Mesodermal cell (in vitro differentiated cells): ENCODE measurements at regions not wholly inside any gene's neighbourhood (a gene's known extent, or its start where the extent isn't known, plus 50 kb on each side); places are given as distances from the start of the nearest gene placed in this dataset.
"Not testable (repeated sequence)": the region's sequence is repeated elsewhere in the genome, so short reads cannot be mapped to it uniquely, and the experiment has no call there.

Source experiments
- H3K27ac ChIP-seq: 2 replicates; pipeline ENCODE4 v1.7.0; 2013; ENCODE audit warnings: mild to moderate bottlenecking, low read depth, low read length, moderate library complexity; ENCODE audit not compliant: severe bottlenecking
- H3K36me3 ChIP-seq: 2 replicates; pipeline ENCODE4 v1.7.1; 2013; ENCODE audit warnings: mild to moderate bottlenecking, low read length, moderate library complexity; ENCODE audit not compliant: control insufficient read depth, insufficient read depth
- H3K4me1 ChIP-seq: one replicate; pipeline ENCODE4 v1.7.1; 2013; ENCODE audit warnings: mild to moderate bottlenecking, low read length; ENCODE audit not compliant: insufficient read depth, control insufficient read depth, poor library complexity, severe bottlenecking
- H3K4me3 ChIP-seq: 2 replicates; pipeline ENCODE4 v1.7.0; 2013; ENCODE audit warnings: low read length, control low read depth, mild to moderate bottlenecking; ENCODE audit not compliant: insufficient read depth, poor library complexity, severe bottlenecking; ENCODE audit errors: extremely low read depth
- H3K9me3 ChIP-seq: 2 replicates; pipeline ENCODE4 v1.7.1; 2013; ENCODE audit warnings: mild to moderate bottlenecking, low read length, moderate library complexity; ENCODE audit not compliant: control insufficient read depth
- WGBS, 2 experiments: methylation state at CpG; one replicate each; pipeline ENCODE4 v1.1.5; 2013; ENCODE audit warnings: missing lambda C conversion rate in 2 of 2; ENCODE audit not compliant: insufficient coverage in 2 of 2; 5-methylcytosine and 5-hydroxymethylcytosine counted together

- Histone ChIP-seq H3K4me1 (no peaks in the 10 kb centered on the region), H3K9me3 (no peaks in the 10 kb centered on the region), H3K4me3 (no peak overlapping the region), H3K36me3 (no peaks in the 10 kb centered on the region), H3K27ac (no peak overlapping the region)
- WGBS, 2 experiments: 90 to 93% methylated on average over 2 to 3 of the region's 6 CpGs
These were observed 90.2 kb upstream of the KLF6 start for GRCh38 chr10:3874990-3875841.

- H3K27ac ChIP-seq, H3K4me1 ChIP-seq, H3K4me3 ChIP-seq, H3K36me3 ChIP-seq, H3K9me3 ChIP-seq: not testable (repeated sequence)
- 92 to 100% methylated on average over 2 to 4 of the region's 4 CpGs for WGBS, 2 experiments
These were observed 89.6 kb upstream of the KLF6 start for GRCh38 chr10:3874610-3874989.

DNA sequence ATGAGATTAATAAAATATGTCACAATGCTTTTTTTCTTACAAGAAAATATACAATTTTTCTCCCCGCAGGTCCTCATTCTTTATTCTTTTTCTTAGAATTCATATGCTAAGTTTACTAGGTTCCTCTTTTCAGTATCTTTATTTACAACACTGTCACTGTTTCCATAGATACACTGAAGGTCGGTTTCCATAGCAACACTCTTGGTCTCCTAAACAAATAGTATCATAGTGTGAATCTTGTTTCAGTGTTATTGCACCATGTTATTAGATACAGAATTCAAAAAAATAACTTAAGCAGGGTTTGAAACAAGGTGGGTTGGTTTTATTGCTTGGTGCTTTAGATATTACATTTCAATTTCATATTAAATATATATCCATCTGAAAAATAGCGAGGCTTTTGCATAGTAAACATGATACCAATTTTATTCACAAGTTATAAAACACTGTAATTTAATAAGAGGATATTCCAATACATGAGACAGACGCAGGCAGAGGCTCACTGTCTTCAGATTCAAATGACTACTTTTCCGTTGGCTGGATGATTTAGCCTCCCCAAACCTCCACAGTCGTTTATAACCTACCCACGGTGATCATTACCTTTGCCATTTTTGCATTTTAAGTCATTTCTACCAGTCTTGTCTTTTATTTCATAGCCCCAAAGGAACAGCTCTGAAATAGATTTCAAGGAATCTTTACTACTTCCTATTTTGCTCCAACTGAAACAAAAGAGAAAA lies 88.9 kb upstream of the KLF6 start:
- 65 to 88% methylated on average over 4 to 5 of the region's 7 CpGs for WGBS, 2 experiments
- H3K4me3 ChIP-seq: no peak overlapping the region
- H3K36me3 ChIP-seq: no peaks in the 10 kb centered on the region
- no peaks in the 10 kb centered on the region for H3K4me1 ChIP-seq
- H3K9me3 ChIP-seq: no peaks in the 10 kb centered on the region
- H3K27ac ChIP-seq: no peak overlapping the region

DNA sequence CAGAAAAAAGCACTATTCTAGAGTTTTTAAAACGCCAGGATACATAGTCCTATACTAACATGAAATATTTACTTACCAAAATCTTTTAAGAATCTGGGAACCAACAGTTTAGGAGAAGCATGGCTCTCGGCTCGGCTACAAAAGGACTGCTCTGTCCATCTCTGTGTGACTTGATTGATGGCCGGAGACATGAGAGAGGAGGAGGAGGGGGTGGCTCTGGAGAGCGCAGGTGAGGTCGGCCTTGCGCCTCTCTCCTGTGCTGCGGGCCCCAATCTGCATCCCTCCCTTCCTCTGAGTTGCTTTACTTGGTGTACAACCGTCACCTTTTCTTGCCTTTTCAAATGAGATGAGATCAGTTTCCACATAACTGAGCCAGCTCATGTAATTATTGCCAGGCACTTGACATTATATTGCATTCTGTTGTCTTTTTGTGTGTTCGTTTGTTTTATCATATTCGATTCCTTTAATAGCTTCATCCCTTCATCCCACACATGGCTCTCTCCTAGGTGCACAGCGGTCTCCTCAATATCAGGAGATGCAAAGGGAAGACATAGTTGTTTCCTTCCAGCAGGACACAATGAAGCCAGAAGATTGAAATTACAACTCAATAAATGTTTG lies 87.8 kb upstream of the KLF6 start:
- 62 to 81% methylated on average over 3 to 4 of the region's 12 CpGs for WGBS, 2 experiments
- Histone ChIP-seq H3K9me3 (no peaks in the 10 kb centered on the region), H3K36me3 (no peaks in the 10 kb centered on the region), H3K27ac (no peak overlapping the region), H3K4me3 (no peak overlapping the region), H3K4me1 (no peaks in the 10 kb centered on the region)

- H3K27ac ChIP-seq: no peak overlapping the region
- H3K36me3 ChIP-seq: no peaks in the 10 kb centered on the region
- no peak overlapping the region for H3K4me3 ChIP-seq
- no peaks in the 10 kb centered on the region for H3K4me1 ChIP-seq
- WGBS, 2 experiments: 92 to 100% methylated on average over 2 to 3 of the region's 6 CpGs
- H3K9me3 ChIP-seq: no peaks in the 10 kb centered on the region
These were observed 86.5 kb upstream of the KLF6 start for GRCh38 chr10:3871424-3871996.

- no peaks in the 10 kb centered on the region for H3K36me3 ChIP-seq
- H3K27ac ChIP-seq: no peak overlapping the region
- no peaks in the 10 kb centered on the region for H3K9me3 ChIP-seq
- no peaks in the 10 kb centered on the region for H3K4me1 ChIP-seq
- H3K4me3 ChIP-seq: no peak overlapping the region
These were observed 84.0 kb upstream of the KLF6 start for GRCh38 chr10:3869036-3869435.

GRCh38 chr10:3868271-3868664 lies 83.3 kb upstream of the KLF6 start:
- H3K4me1 ChIP-seq: no peaks in the 10 kb centered on the region
- WGBS, 2 experiments: 90 to 100% methylated on average over 2 to 4 of the region's 6 CpGs
- no peak overlapping the region for H3K27ac ChIP-seq
- H3K36me3 ChIP-seq: no peaks in the 10 kb centered on the region
- no peak overlapping the region for H3K4me3 ChIP-seq
- no peaks in the 10 kb centered on the region for H3K9me3 ChIP-seq

- no peaks in the 10 kb centered on the region for H3K9me3 ChIP-seq
- WGBS, 2 experiments: no CpG with 5 or more reads among the region's 3 CpGs
- no peak overlapping the region for H3K27ac ChIP-seq
- no peaks in the 10 kb centered on the region for H3K4me1 ChIP-seq
- no peaks in the 10 kb centered on the region for H3K36me3 ChIP-seq
- no peak overlapping the region for H3K4me3 ChIP-seq
These were observed 82.7 kb upstream of the KLF6 start for GRCh38 chr10:3867454-3868270.

GRCh38 chr10:3866332-3866731 lies 81.3 kb upstream of the KLF6 start:
- no peak overlapping the region for H3K27ac ChIP-seq
- H3K4me1 ChIP-seq: peaks cover 5% of the 10 kb centered on the region
- H3K9me3 ChIP-seq: no peaks in the 10 kb centered on the region
- WGBS, 2 experiments: 76 to 97% methylated on average over 3 of the region's 3 CpGs
- no peaks in the 10 kb centered on the region for H3K36me3 ChIP-seq
- no peak overlapping the region for H3K4me3 ChIP-seq

DNA sequence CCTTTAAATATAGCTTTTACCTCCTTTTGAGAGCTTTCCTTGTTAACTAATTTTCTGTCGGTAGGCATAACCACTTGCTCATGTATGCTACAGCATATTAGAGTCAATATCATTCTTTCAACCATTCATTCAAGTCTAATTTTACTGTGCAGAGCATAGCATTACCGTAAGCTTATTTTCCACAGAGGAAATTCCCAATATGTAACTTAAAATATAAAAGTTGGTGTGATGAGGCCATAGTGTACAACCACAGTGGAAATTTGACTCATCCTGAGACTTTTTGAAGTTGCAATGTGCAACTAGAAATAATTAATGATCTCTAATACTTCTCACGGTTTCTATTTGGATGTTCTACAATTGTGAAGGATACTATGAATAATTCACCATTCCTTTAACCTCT lies 80.6 kb upstream of the KLF6 start:
- WGBS, 2 experiments: 100% methylated on average over 1 of the region's 3 CpGs
- H3K36me3 ChIP-seq: no peaks in the 10 kb centered on the region
- no peak overlapping the region for H3K27ac ChIP-seq
- H3K4me3 ChIP-seq: no peak overlapping the region
- H3K9me3 ChIP-seq: no peaks in the 10 kb centered on the region
- H3K4me1 ChIP-seq: peaks cover 10% of the 10 kb centered on the region
